GM12891 (cell line): ENCODE measurements at regions not wholly inside any gene's neighbourhood (a gene's known extent, or its start where the extent isn't known, plus 50 kb on each side); places are given as distances from the start of the nearest gene placed in this dataset.

Experiments used
- POLR2A ChIP-seq: IDR thresholded peaks from 2 replicates; pipeline ENCODE4 v1.6.1; 2011; ENCODE audit warnings: low read depth, low read length, control low read depth
- POLR2AphosphoS5 ChIP-seq: IDR thresholded peaks from 2 replicates; pipeline ENCODE4 v1.6.1; 2011; ENCODE audit warnings: low read depth, low read length, control low read depth
- TAF1 ChIP-seq: IDR thresholded peaks from 2 replicates; pipeline ENCODE4 v1.6.1; 2011; ENCODE audit warnings: low read depth, low read length, control low read depth

GRCh38 chr4:135123632-135124031, 922.0 kb upstream of the PABPC4L start:
- TF ChIP-seq POLR2A = no peak
- no peak for TF ChIP-seq TAF1
- no peak for TF ChIP-seq POLR2AphosphoS5
